ENCODE measurements at regions not wholly inside any gene's neighbourhood (a gene's known extent, or its start where the extent isn't known, plus 50 kb on each side); places are given as distances from the start of the nearest gene placed in this dataset.

- TF ChIP-seq PRDM10 (tag by site-specific recombination; IDR thresholded peaks at IDR 0.05) = no peak
- TF ChIP-seq ZNF529 (tag by site-specific recombination; IDR thresholded peaks at IDR 0.05; ENCODE audit: insufficient replicate concordance) = no peak
- no peak for TF ChIP-seq ZNF621 (tag by site-specific recombination; IDR thresholded peaks at IDR 0.05)
- TF ChIP-seq ZNF776 (tag by site-specific recombination; IDR thresholded peaks at IDR 0.05; ENCODE audit: borderline replicate concordance) = no peak
- no peak for TF ChIP-seq ZNF350 (tag by site-specific recombination; IDR thresholded peaks at IDR 0.05)
- TF ChIP-seq ZNF155 (tag by site-specific recombination; IDR thresholded peaks at IDR 0.05) = no peak
- no peak for TF ChIP-seq ZSCAN16 (tag by site-specific recombination; IDR thresholded peaks at IDR 0.05)
- TF ChIP-seq ZSCAN4 (tag by site-specific recombination; IDR thresholded peaks at IDR 0.05) = no peak
- no peak for TF ChIP-seq ZNF24 (tag by site-specific recombination; IDR thresholded peaks at IDR 0.05)
- TF ChIP-seq ZNF792 (tag by site-specific recombination; IDR thresholded peaks at IDR 0.05) = no peak
- TF ChIP-seq ZNF707 (tag by site-specific recombination; IDR thresholded peaks at IDR 0.05) = no peak
- TF ChIP-seq KLF7 (tag by site-specific recombination; IDR thresholded peaks at IDR 0.05; ENCODE audit: borderline replicate concordance) = no peak
- no peak for TF ChIP-seq SP2 (tag by site-specific recombination; IDR thresholded peaks at IDR 0.05)
- no peak for TF ChIP-seq KLF16 (tag by site-specific recombination; IDR thresholded peaks at IDR 0.05)
- TF ChIP-seq ZNF558 (tag by site-specific recombination; IDR thresholded peaks at IDR 0.05) = no peak
Measured at GRCh38 chr20:7696311-7696710, 243.9 kb downstream of the HAO1 start (continued).

GRCh38 chr20:7702141-7702540 is 238.1 kb downstream of the HAO1 start:
- POLR2A ChIA-PET = no interaction called here
- Histone ChIP-seq H3K9me3 (ENCODE audit: control insufficient read depth, insufficient read depth, low read depth, low read length) (no peaks in the 10 kb centered on the region), H3K4me1 (ENCODE audit: control insufficient read depth, insufficient read depth, low read length) (no peaks in the 10 kb centered on the region), H3K4me3 (ENCODE audit: low read depth, low read length) (no peak overlapping the region), H3K27ac (ENCODE audit: extremely low read depth, low read depth, low read length) (no peak overlapping the region), H3K36me3 (ENCODE audit: control insufficient read depth in 2 of 2, insufficient read depth in 1 of 2, low read length in 2 of 2) (no peaks in the 10 kb centered on the region)
- TF ChIP-seq RBAK (tag by site-specific recombination; IDR thresholded peaks at IDR 0.05) (no peak), ZFP69B (tag by site-specific recombination; IDR thresholded peaks at IDR 0.05) (no peak), ZNF639 (tag by site-specific recombination; IDR thresholded peaks at IDR 0.05) (no peak), ZBTB6 (tag by site-specific recombination; IDR thresholded peaks at IDR 0.05) (no peak), PRDM2 (tag by site-specific recombination; IDR thresholded peaks at IDR 0.05; ENCODE audit: borderline replicate concordance) (no peak)
- CTCF ChIA-PET = interaction anchor here (0.6 kb wide), 1 partner anchor 371 kb away, joined by 3 read pairs; no protein-coding TSS in a partner anchor
